H4 (cell line): ENCODE measurements at regions not wholly inside any gene's neighbourhood (a gene's known extent, or its start where the extent isn't known, plus 50 kb on each side); places are given as distances from the start of the nearest gene placed in this dataset.

ENCODE experiments used
- DNase-seq: peaks from one replicate; pipeline ENCODE4 v3.0.0-alpha.2; 2015; ENCODE audit warnings: low spot score

GRCh38 chr3:188036375-188037194 is 117.4 kb upstream of the LPP start:
- no peak for DNase-seq

- peak; percentile 66 for DNase-seq
Observed at GRCh38 chr3:188037195-188037718, 116.7 kb upstream of the LPP start.

- DNase-seq = peak; percentile 46
Observed at GRCh38 chr3:188037965-188038581, 115.9 kb upstream of the LPP start.

- DNase-seq = no peak
Observed at GRCh38 chr3:188041193-188041592, 112.8 kb upstream of the LPP start.

- DNase-seq = no peak
Observed at GRCh38 chr3:188041895-188042294, 112.1 kb upstream of the LPP start.

GRCh38 chr3:188042466-188042865 is 111.5 kb upstream of the LPP start:
- no peak for DNase-seq

GRCh38 chr3:188043891-188044290 is 110.1 kb upstream of the LPP start:
- no peak for DNase-seq

GRCh38 chr3:188046561-188047211 is 107.3 kb upstream of the LPP start:
- no peak for DNase-seq

GRCh38 chr3:188047536-188047935 is 106.4 kb upstream of the LPP start:
- no peak for DNase-seq

- DNase-seq = no peak
Observed at GRCh38 chr3:188049606-188050530, 104.1 kb upstream of the LPP start.

- no peak for DNase-seq
Observed at GRCh38 chr3:188051801-188052168, 102.2 kb upstream of the LPP start.

- peak; percentile 51 for DNase-seq
Observed at GRCh38 chr3:188052169-188053035, 101.6 kb upstream of the LPP start.

- no peak for DNase-seq
Observed at GRCh38 chr3:188053036-188053340, 101.0 kb upstream of the LPP start.

- DNase-seq = no peak
Observed at GRCh38 chr3:188053710-188054380, 100.1 kb upstream of the LPP start.

GRCh38 chr3:188054541-188054940 is 99.4 kb upstream of the LPP start:
- DNase-seq = no peak

- no peak for DNase-seq
Observed at GRCh38 chr3:188055388-188055787, 98.6 kb upstream of the LPP start.

GRCh38 chr3:188057124-188057523 is 96.8 kb upstream of the LPP start:
- DNase-seq = no peak

- no peak for DNase-seq
Observed at GRCh38 chr3:188058569-188059184, 95.3 kb upstream of the LPP start.

GRCh38 chr3:188059351-188059750 is 94.6 kb upstream of the LPP start:
- DNase-seq = no peak
